ENCODE measurements at regions not wholly inside any gene's neighbourhood (a gene's known extent, or its start where the extent isn't known, plus 50 kb on each side); places are given as distances from the start of the nearest gene placed in this dataset.

DNA sequence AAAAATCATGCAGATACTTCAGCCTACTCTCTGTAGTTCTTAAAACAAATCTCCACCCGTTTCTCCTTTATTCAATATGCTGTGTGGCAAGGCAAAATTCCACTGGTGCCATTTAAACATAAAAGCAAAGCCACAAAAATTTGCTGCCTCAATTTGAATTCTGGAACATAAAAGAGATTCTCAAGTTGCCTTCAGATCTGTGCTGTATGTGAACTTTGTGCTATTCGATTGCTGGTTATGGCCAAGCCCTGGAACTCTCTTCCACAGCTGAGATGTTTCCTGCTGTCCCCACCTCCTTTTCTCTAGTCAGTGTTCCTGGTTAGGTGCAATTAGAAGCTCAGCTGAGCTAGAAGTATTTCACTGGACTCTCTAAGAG, 395.3 kb upstream of the BTBD3 start:
- Histone ChIP-seq H3K4me1 (ENCODE audit: control insufficient read depth in 2 of 2, insufficient read depth in 2 of 2, low read length in 2 of 2) (no peaks in the 10 kb centered on the region), H3K9ac (ENCODE audit: low read depth in 1 of 2, low read length in 2 of 2) (no peak overlapping the region), H3K27ac (ENCODE audit: low read depth in 2 of 2, low read length in 2 of 2) (no peak overlapping the region), H3K9me3 (ENCODE audit: control insufficient read depth in 2 of 2, low read length in 2 of 2) (peaks cover 0 to 6% of the 10 kb centered on the region in 2 donors), H3K27me3 (ENCODE audit: control insufficient read depth in 2 of 2, insufficient read depth in 2 of 2, low read length in 2 of 2) (no peaks in the 10 kb centered on the region), H3K36me3 (ENCODE audit: control insufficient read depth in 2 of 2, insufficient read depth in 2 of 2, low read length in 2 of 2) (no peaks in the 10 kb centered on the region), H3K4me3 (ENCODE audit: low read length in 2 of 2) (no peak overlapping the region)

DNA sequence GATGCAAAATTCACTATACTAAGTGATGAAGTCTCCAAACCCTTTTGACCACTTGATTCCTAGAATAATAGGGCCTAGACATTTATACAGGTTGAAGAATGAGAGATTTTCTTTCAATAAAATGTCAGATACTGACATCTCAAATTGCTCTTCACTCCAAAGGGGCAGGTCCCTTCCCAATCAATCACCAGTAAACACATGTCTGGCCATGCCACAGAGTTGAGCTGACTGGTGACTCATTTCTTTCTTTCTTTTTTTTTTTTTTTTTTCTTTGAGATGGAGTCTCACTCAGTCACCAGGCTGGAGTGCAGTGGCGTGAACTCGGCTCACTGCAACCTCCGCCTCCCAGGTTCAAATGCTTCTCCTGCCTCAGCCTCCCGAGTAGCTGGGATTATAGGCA, 388.6 kb upstream of the BTBD3 start:
- no peaks in the 10 kb centered on the region for H3K4me1 ChIP-seq (ENCODE audit: control insufficient read depth in 2 of 2, insufficient read depth in 2 of 2, low read length in 2 of 2)
- no peak overlapping the region for H3K4me3 ChIP-seq (ENCODE audit: low read length in 2 of 2)
- H3K27me3 ChIP-seq (ENCODE audit: control insufficient read depth in 2 of 2, insufficient read depth in 2 of 2, low read length in 2 of 2) = no peaks in the 10 kb centered on the region
- H3K27ac ChIP-seq (ENCODE audit: low read depth in 2 of 2, low read length in 2 of 2) = no peak overlapping the region
- peaks cover 0 to 2% of the 10 kb centered on the region in 2 donors for H3K9me3 ChIP-seq (ENCODE audit: control insufficient read depth in 2 of 2, low read length in 2 of 2)
- no peak overlapping the region for H3K9ac ChIP-seq (ENCODE audit: low read depth in 1 of 2, low read length in 2 of 2)
- H3K36me3 ChIP-seq (ENCODE audit: control insufficient read depth in 2 of 2, insufficient read depth in 2 of 2, low read length in 2 of 2) = no peaks in the 10 kb centered on the region

DNA sequence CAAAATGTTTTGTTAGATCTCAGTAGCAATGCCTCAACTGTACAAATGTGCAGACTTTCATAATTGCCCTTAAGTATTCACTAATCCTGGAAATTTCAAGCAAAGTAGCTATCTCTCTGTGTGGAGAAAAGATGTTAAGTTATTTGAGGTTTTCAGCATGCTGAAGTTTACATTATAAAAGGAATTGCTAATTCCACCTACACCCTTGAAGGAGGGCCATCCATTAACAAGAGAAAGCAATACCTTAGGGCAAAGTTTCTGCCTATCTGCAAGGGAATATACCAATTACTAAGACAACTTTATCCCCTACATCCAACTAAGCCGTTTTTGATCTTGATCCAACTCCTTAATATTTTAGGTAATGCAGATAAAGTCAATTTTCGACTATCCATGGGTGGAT, 380.7 kb upstream of the BTBD3 start:
- Histone ChIP-seq H3K27me3 (ENCODE audit: control insufficient read depth in 2 of 2, insufficient read depth in 2 of 2, low read length in 2 of 2) (no peaks in the 10 kb centered on the region), H3K27ac (ENCODE audit: low read depth in 2 of 2, low read length in 2 of 2) (no peak overlapping the region), H3K36me3 (ENCODE audit: control insufficient read depth in 2 of 2, insufficient read depth in 2 of 2, low read length in 2 of 2) (no peaks in the 10 kb centered on the region), H3K4me3 (ENCODE audit: low read length in 2 of 2) (no peak overlapping the region), H3K9me3 (ENCODE audit: control insufficient read depth in 2 of 2, low read length in 2 of 2) (no peaks in the 10 kb centered on the region), H3K9ac (ENCODE audit: low read depth in 1 of 2, low read length in 2 of 2) (no peak overlapping the region), H3K4me1 (ENCODE audit: control insufficient read depth in 2 of 2, insufficient read depth in 2 of 2, low read length in 2 of 2) (no peaks in the 10 kb centered on the region)

DNA sequence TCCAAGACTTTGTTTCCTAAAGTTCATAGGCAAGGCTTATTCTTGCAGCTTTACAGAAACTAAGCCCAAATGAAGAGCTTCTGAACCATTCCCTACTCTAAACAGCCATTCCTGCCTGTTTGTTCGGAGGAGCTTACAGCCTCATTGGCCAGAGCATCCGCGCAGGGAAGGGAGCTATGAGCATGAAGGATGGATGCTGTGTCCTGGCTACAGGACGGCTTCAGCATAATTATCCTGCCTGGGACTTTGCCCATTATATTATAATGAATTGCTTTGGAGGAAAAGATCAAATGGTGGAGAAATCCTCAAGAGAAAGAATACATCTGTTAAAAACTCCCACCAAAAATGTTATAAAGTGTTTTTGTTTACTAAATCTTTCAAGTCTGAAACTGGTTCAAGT, 378.2 kb upstream of the BTBD3 start:
- no peaks in the 10 kb centered on the region for H3K36me3 ChIP-seq (ENCODE audit: control insufficient read depth in 2 of 2, insufficient read depth in 2 of 2, low read length in 2 of 2)
- no peaks in the 10 kb centered on the region for H3K27me3 ChIP-seq (ENCODE audit: control insufficient read depth in 2 of 2, insufficient read depth in 2 of 2, low read length in 2 of 2)
- no peaks in the 10 kb centered on the region for H3K9me3 ChIP-seq (ENCODE audit: control insufficient read depth in 2 of 2, low read length in 2 of 2)
- no peak overlapping the region for H3K27ac ChIP-seq (ENCODE audit: low read depth in 2 of 2, low read length in 2 of 2)
- H3K9ac ChIP-seq (ENCODE audit: low read depth in 1 of 2, low read length in 2 of 2) = no peak overlapping the region
- H3K4me1 ChIP-seq (ENCODE audit: control insufficient read depth in 2 of 2, insufficient read depth in 2 of 2, low read length in 2 of 2) = no peaks in the 10 kb centered on the region
- H3K4me3 ChIP-seq (ENCODE audit: low read length in 2 of 2) = no peak overlapping the region

DNA sequence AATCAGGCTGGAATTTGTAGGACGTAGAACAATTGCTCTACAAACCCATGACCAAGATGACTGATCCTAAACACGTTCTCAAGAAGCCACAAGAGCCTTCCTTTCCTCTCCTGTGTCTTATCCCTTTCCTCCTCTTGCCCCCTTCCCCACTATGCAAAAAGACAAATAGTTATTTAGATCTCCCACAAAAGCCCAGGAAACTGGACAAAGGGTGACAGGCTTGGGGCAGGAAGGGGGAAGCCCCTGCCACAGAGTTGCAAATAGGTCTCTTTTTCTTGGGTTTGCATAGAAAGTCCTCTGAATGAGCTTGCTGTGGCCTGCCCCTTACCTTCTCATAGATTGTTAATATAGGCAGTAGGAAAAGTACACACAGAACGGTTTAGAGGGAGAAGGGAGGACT, 377.1 kb upstream of the BTBD3 start:
- H3K4me1 ChIP-seq (ENCODE audit: control insufficient read depth in 2 of 2, insufficient read depth in 2 of 2, low read length in 2 of 2) = no peaks in the 10 kb centered on the region
- H3K9me3 ChIP-seq (ENCODE audit: control insufficient read depth in 2 of 2, low read length in 2 of 2) = no peaks in the 10 kb centered on the region
- no peak overlapping the region for H3K27ac ChIP-seq (ENCODE audit: low read depth in 2 of 2, low read length in 2 of 2)
- no peak overlapping the region for H3K4me3 ChIP-seq (ENCODE audit: low read length in 2 of 2)
- H3K36me3 ChIP-seq (ENCODE audit: control insufficient read depth in 2 of 2, insufficient read depth in 2 of 2, low read length in 2 of 2) = no peaks in the 10 kb centered on the region
- no peak overlapping the region for H3K9ac ChIP-seq (ENCODE audit: low read depth in 1 of 2, low read length in 2 of 2)
- H3K27me3 ChIP-seq (ENCODE audit: control insufficient read depth in 2 of 2, insufficient read depth in 2 of 2, low read length in 2 of 2) = no peaks in the 10 kb centered on the region

DNA sequence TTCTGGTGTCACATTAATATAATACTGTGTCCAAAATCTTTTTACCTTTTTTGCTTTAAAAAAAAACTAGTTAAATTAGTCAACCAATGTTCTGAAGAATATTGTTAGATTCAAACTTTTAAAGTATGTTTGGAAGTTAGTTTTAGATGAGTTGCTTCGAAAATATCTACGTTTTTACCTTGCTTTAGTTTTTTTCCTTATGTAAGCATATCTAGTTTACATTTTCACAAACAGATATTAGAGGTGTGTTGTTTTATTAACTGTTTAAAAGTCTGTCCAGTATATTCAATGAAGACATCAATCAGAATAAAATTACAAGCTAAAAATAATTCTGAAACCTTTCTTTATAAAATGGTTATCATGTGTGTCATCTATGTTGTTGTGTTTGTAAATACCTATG, 375.0 kb upstream of the BTBD3 start:
- Histone ChIP-seq H3K4me1 (ENCODE audit: control insufficient read depth in 2 of 2, insufficient read depth in 2 of 2, low read length in 2 of 2) (no peaks in the 10 kb centered on the region), H3K27me3 (ENCODE audit: control insufficient read depth in 2 of 2, insufficient read depth in 2 of 2, low read length in 2 of 2) (no peaks in the 10 kb centered on the region), H3K27ac (ENCODE audit: low read depth in 2 of 2, low read length in 2 of 2) (no peak overlapping the region), H3K9me3 (ENCODE audit: control insufficient read depth in 2 of 2, low read length in 2 of 2) (no peaks in the 10 kb centered on the region), H3K9ac (ENCODE audit: low read depth in 1 of 2, low read length in 2 of 2) (no peak overlapping the region), H3K4me3 (ENCODE audit: low read length in 2 of 2) (no peak overlapping the region), H3K36me3 (ENCODE audit: control insufficient read depth in 2 of 2, insufficient read depth in 2 of 2, low read length in 2 of 2) (no peaks in the 10 kb centered on the region)

DNA sequence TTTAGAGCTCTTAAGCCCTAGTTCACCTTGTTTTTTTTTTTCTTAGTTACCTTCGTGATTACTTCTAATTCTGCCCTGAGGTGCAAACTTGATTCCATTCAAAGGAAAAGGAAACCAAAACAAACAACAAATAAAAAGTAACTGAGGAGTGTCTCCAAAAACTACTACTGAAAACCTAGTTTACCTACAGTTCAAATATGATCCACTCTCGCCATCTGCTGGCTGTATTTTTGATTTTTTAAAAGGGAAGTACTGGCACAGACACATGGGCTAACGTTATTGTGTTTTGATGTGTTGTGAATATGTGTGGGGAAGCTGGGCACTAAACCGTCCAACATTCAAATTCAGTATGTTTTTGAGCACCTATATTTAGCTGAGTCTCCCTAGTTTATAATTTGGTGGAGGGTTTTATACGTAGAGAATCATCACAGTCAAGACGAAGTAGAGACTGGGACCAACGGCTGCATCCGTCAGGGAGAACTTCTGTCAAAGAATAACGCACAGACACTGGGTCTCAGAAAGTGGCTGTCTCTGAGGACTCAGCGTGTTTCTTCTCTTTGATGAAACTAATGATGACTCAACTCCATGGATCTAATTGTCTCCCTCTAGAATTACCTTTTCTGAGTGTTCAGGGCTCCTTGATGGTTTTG, 373.5 kb upstream of the BTBD3 start:
- Histone ChIP-seq H3K4me1 (ENCODE audit: control insufficient read depth in 2 of 2, insufficient read depth in 2 of 2, low read length in 2 of 2) (no peaks in the 10 kb centered on the region), H3K27ac (ENCODE audit: low read depth in 2 of 2, low read length in 2 of 2) (no peak overlapping the region), H3K9ac (ENCODE audit: low read depth in 1 of 2, low read length in 2 of 2) (no peak overlapping the region), H3K9me3 (ENCODE audit: control insufficient read depth in 2 of 2, low read length in 2 of 2) (no peaks in the 10 kb centered on the region), H3K27me3 (ENCODE audit: control insufficient read depth in 2 of 2, insufficient read depth in 2 of 2, low read length in 2 of 2) (no peaks in the 10 kb centered on the region), H3K4me3 (ENCODE audit: low read length in 2 of 2) (no peak overlapping the region), H3K36me3 (ENCODE audit: control insufficient read depth in 2 of 2, insufficient read depth in 2 of 2, low read length in 2 of 2) (no peaks in the 10 kb centered on the region)

DNA sequence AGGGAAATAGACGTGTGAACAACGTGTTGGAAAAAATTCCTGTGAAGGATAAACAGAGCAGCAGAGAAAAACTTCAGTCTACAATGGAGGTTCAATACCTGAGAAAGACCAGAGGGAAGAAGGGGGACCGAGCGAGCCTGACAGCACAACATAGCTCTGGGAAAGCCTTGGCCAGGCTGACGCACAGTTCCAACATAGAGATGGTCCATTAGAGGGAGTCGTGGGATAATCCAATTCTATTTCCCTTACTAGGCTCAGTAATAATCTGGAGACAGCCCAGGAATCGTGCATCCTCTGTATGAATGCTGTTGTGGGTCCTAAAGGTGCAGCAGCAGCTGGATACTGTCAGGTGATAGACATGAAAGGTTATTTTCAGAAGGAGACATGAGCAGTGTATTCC, 370.8 kb upstream of the BTBD3 start:
- Histone ChIP-seq H3K27me3 (ENCODE audit: control insufficient read depth in 2 of 2, insufficient read depth in 2 of 2, low read length in 2 of 2) (no peaks in the 10 kb centered on the region), H3K9ac (ENCODE audit: low read depth in 1 of 2, low read length in 2 of 2) (no peak overlapping the region), H3K4me3 (ENCODE audit: low read length in 2 of 2) (no peak overlapping the region), H3K27ac (ENCODE audit: low read depth in 2 of 2, low read length in 2 of 2) (no peak overlapping the region), H3K9me3 (ENCODE audit: control insufficient read depth in 2 of 2, low read length in 2 of 2) (no peaks in the 10 kb centered on the region), H3K4me1 (ENCODE audit: control insufficient read depth in 2 of 2, insufficient read depth in 2 of 2, low read length in 2 of 2) (no peaks in the 10 kb centered on the region), H3K36me3 (ENCODE audit: control insufficient read depth in 2 of 2, insufficient read depth in 2 of 2, low read length in 2 of 2) (no peaks in the 10 kb centered on the region)

DNA sequence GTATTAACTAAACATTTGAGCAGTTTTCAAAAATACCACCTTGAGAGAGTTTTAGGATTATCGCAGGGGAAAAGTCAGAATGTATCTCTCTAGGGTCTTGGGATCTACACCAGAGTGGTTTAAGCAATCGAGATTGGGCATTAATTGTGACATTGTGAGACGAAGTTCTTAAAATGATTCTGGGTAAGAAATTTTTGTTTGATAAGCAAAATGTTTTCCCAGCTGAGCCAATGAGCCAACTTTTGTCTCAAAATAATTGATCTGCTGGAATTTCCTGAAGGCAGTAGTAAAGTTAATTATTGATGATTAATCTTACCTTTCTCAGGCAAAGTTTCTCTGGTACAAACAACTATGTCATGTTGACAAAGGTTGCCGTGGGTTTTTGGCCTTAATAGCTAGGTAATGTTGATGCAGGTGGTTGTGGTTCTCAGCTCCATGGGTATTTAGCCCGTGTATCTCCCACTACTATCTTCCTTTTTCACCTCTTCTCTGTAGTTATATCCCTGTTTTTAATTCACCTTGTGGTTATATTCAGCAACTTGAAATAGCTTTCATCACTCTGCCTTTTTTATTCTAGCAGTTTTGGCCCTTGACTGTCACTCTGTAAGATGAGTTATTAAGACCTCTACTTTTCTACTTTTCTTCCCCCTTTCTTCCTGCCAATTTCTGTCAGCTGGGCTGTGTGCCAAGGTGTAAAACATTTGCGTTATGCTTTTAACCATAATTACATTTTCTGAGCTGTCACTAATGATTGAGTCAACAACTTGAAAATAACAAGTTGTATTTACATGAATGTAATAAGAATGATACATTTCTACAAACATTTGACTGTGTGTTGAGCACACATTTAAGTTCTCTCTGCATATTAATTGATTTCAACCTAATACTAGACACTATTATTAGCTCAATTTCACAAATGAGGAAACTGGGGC, 368.3 kb upstream of the BTBD3 start:
- no peaks in the 10 kb centered on the region for H3K36me3 ChIP-seq (ENCODE audit: control insufficient read depth in 2 of 2, insufficient read depth in 2 of 2, low read length in 2 of 2)
- no peaks in the 10 kb centered on the region for H3K9me3 ChIP-seq (ENCODE audit: control insufficient read depth in 2 of 2, low read length in 2 of 2)
- no peak overlapping the region for H3K4me3 ChIP-seq (ENCODE audit: low read length in 2 of 2)
- no peaks in the 10 kb centered on the region for H3K27me3 ChIP-seq (ENCODE audit: control insufficient read depth in 2 of 2, insufficient read depth in 2 of 2, low read length in 2 of 2)
- no peak overlapping the region for H3K9ac ChIP-seq (ENCODE audit: low read depth in 1 of 2, low read length in 2 of 2)
- H3K27ac ChIP-seq (ENCODE audit: low read depth in 2 of 2, low read length in 2 of 2) = no peak overlapping the region
- no peaks in the 10 kb centered on the region for H3K4me1 ChIP-seq (ENCODE audit: control insufficient read depth in 2 of 2, insufficient read depth in 2 of 2, low read length in 2 of 2)

DNA sequence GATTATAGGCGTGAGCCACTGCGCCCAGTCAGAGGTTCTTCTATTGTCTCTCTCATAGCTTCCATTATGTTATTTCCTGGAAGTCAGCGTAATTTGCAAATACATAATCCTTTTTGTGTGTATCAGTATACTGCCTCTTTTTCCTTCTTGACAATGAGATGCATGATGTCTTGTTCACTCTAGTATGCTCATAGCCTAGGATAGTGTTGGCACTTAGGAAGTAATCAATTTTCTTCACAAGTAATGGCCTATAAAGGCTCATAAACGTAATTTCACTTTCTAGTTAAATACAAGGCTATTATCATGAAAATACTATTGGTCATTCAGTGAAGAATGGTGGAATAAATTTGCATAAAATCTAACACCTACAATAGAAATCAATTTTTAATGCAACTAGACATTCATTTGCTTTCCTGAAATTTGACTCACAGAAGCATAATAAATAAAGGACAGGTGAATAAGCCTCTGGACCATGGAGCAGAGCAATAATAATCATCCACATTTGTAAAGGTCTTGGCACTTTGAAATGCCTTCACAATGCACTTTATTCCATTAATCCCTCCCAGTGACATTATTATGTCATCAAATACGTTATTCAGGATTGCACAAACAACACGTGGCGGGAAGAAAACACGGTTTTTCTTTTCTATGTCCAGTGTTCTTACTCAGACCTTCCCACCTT, 366.9 kb upstream of the BTBD3 start:
- Histone ChIP-seq H3K27me3 (ENCODE audit: control insufficient read depth in 2 of 2, insufficient read depth in 2 of 2, low read length in 2 of 2) (no peaks in the 10 kb centered on the region), H3K36me3 (ENCODE audit: control insufficient read depth in 2 of 2, insufficient read depth in 2 of 2, low read length in 2 of 2) (no peaks in the 10 kb centered on the region), H3K4me1 (ENCODE audit: control insufficient read depth in 2 of 2, insufficient read depth in 2 of 2, low read length in 2 of 2) (peaks cover 0 to 3% of the 10 kb centered on the region in 2 donors), H3K27ac (ENCODE audit: low read depth in 2 of 2, low read length in 2 of 2) (no peak overlapping the region), H3K9ac (ENCODE audit: low read depth in 1 of 2, low read length in 2 of 2) (no peak overlapping the region), H3K4me3 (ENCODE audit: low read length in 2 of 2) (no peak overlapping the region), H3K9me3 (ENCODE audit: control insufficient read depth in 2 of 2, low read length in 2 of 2) (no peaks in the 10 kb centered on the region)
